Adipocyte (in vitro differentiated cells): ENCODE measurements at regions not wholly inside any gene's neighbourhood (a gene's known extent, or its start where the extent isn't known, plus 50 kb on each side); places are given as distances from the start of the nearest gene placed in this dataset.

ENCODE experiments used
- DNase-seq: peaks from one replicate; pipeline ENCODE4 v3.0.0-alpha.2; 2015; ENCODE audit warnings: low read depth
- H3K27me3 ChIP-seq: replicated peaks from 2 replicates; pipeline ENCODE4 v1.7.0; 2013; ENCODE audit warnings: mild to moderate bottlenecking, low read length, moderate library complexity; ENCODE audit not compliant: control insufficient read depth, insufficient read depth
- H3K36me3 ChIP-seq: 2 replicates; pipeline ENCODE4 v1.7.0; 2013; ENCODE audit warnings: low read length, mild to moderate bottlenecking, moderate library complexity; ENCODE audit not compliant: control insufficient read depth, insufficient read depth, severe bottlenecking
- H3K4me1 ChIP-seq: 2 replicates; pipeline ENCODE4 v1.7.0; 2013; ENCODE audit warnings: mild to moderate bottlenecking, low read length, moderate library complexity; ENCODE audit not compliant: control insufficient read depth, insufficient read depth
- H3K4me3 ChIP-seq: 2 replicates; pipeline ENCODE4 v1.7.0; 2013; ENCODE audit warnings: mild to moderate bottlenecking, low read length, moderate library complexity
- H3K9ac ChIP-seq: 2 replicates; pipeline ENCODE4 v1.7.0; 2013; ENCODE audit warnings: mild to moderate bottlenecking, low read length, moderate library complexity
- H3K9me3 ChIP-seq: 2 replicates; pipeline ENCODE4 v1.7.0; 2013; ENCODE audit warnings: mild to moderate bottlenecking, low read length, moderate library complexity; ENCODE audit not compliant: control insufficient read depth

DNA sequence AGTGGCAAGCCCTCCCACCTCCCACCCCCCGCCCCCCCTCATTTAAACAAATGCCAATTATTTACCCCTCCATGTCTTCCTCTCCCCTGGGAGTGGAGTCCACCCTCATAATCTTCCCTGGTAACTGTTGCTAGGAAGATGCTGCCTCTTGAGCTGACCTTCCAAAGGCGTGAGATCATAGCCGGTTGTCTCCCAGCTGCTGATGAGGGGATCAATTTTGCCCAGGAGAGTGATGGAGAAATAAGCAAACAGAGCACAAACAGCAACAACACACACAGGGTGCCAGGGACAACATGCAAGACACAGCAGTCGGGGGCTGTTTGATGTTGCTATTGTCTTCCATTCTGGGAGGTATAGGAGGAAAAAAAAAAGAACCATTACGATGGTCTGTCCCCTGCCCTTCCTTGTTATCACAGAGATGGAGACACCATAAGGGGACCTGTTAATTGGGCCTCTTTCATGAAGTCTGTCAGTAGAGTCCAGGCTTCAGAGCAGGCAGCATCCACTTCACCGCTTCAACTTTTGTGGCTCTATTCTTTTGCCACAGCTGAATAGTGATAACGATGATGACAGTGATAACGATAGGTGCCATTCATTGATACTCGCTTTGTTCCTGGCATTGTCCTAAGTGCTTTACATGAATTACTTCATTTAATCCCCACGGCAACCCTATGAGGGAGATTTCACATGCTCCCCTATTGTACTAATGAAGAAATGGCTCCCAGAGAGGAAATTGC, 76.9 kb upstream of the RGMA start:
- Histone ChIP-seq H3K4me1 (no peaks in the 10 kb centered on the region), H3K9me3 (no peaks in the 10 kb centered on the region), H3K4me3 (no peak overlapping the region), H3K36me3 (no peaks in the 10 kb centered on the region), H3K9ac (no peak overlapping the region), H3K27me3 (peaks cover 21% of the 10 kb centered on the region)
- DNase-seq, result no peak

GRCh38 chr15:93164409-93164808, 75.4 kb upstream of the RGMA start:
- H3K4me1 ChIP-seq, result no peaks in the 10 kb centered on the region
- no peak for DNase-seq
- H3K9ac ChIP-seq, result no peak overlapping the region
- no peaks in the 10 kb centered on the region for H3K36me3 ChIP-seq
- peaks cover 24% of the 10 kb centered on the region for H3K27me3 ChIP-seq
- no peak overlapping the region for H3K4me3 ChIP-seq
- H3K9me3 ChIP-seq, result no peaks in the 10 kb centered on the region

GRCh38 chr15:93162560-93162959, 73.5 kb upstream of the RGMA start:
- Histone ChIP-seq H3K4me3 (no peak overlapping the region), H3K9ac (no peak overlapping the region)

GRCh38 chr15:93159930-93160329, 70.9 kb upstream of the RGMA start:
- Histone ChIP-seq H3K4me1 (no peaks in the 10 kb centered on the region), H3K9me3 (peaks cover 4% of the 10 kb centered on the region), H3K4me3 (no peak overlapping the region), H3K9ac (no peak overlapping the region), H3K36me3 (no peaks in the 10 kb centered on the region), H3K27me3 (peaks cover 9% of the 10 kb centered on the region)
- DNase-seq, result no peak

More at GRCh38 chr15:93162560-93162959, 73.5 kb upstream of the RGMA start:
- no peak for DNase-seq
- Histone ChIP-seq H3K4me1 (no peaks in the 10 kb centered on the region), H3K9me3 (no peaks in the 10 kb centered on the region), H3K36me3 (no peaks in the 10 kb centered on the region), H3K27me3 (peaks cover 24% of the 10 kb centered on the region)

- Histone ChIP-seq H3K4me1 (peaks cover under 1% of the 10 kb centered on the region), H3K4me3 (no peak overlapping the region), H3K9me3 (peaks cover 5% of the 10 kb centered on the region), H3K9ac (no peak overlapping the region), H3K27me3 (peaks cover 9% of the 10 kb centered on the region), H3K36me3 (no peaks in the 10 kb centered on the region)
- DNase-seq, result no peak
Observed at GRCh38 chr15:93158097-93158900, 69.3 kb upstream of the RGMA start.

- Histone ChIP-seq H3K4me3 (no peak overlapping the region), H3K36me3 (no peaks in the 10 kb centered on the region), H3K4me1 (peaks cover 15% of the 10 kb centered on the region), H3K27me3 (peaks cover 9% of the 10 kb centered on the region), H3K9ac (no peak overlapping the region), H3K9me3 (peaks cover 5% of the 10 kb centered on the region)
- DNase-seq, result no peak
Observed at GRCh38 chr15:93154666-93155065, 65.7 kb upstream of the RGMA start.

DNA sequence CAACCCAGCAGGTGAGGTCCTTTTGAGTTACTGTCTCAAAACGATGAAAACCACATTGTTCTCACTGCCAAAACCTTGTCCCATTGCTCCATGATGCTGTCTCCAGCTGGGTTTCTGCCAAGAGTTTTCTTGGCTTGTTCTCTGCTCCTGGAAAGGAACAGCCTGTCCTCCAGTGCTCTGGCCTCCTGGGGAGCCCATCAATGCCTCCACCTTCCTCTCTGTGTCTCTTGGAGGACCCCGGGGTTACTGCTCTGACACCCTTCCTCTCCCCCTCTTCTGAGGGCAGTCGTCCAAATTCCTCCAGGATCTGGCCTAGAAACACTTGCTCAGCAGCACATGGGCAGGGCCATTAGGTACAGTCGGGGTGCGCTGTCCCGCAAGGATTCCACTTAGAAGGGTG, 63.9 kb upstream of the RGMA start:
- H3K9me3 ChIP-seq, result peaks cover 5% of the 10 kb centered on the region
- peaks cover 9% of the 10 kb centered on the region for H3K27me3 ChIP-seq
- H3K9ac ChIP-seq, result no peak overlapping the region
- peaks cover 15% of the 10 kb centered on the region for H3K4me1 ChIP-seq
- no peak overlapping the region for H3K4me3 ChIP-seq
- DNase-seq, result no peak
- no peaks in the 10 kb centered on the region for H3K36me3 ChIP-seq

DNA sequence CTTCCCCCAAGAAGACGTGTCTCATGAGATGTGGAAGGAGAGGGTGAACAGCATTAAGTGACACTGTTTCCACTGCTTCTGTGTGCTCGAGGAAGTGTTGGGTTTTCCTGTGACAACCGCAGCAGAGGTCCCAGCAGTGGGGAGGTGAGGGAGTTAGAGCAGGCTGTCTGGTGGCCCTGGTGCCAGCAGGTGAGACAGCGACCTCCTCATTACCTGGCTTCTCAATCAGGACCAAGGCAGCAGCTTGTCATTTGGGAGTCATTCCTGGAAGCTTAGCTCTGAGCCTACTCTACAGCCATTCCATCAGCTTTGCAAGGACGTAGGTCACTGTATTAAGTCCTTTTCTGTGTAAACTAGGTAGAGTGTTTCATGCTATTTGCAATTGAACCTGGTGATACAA, 63.3 kb upstream of the RGMA start:
- Histone ChIP-seq H3K9ac (no peak overlapping the region), H3K4me3 (no peak overlapping the region), H3K27me3 (peaks cover 9% of the 10 kb centered on the region), H3K4me1 (peaks cover 15% of the 10 kb centered on the region), H3K9me3 (peaks cover 5% of the 10 kb centered on the region), H3K36me3 (no peaks in the 10 kb centered on the region)
- DNase-seq, result no peak

DNA sequence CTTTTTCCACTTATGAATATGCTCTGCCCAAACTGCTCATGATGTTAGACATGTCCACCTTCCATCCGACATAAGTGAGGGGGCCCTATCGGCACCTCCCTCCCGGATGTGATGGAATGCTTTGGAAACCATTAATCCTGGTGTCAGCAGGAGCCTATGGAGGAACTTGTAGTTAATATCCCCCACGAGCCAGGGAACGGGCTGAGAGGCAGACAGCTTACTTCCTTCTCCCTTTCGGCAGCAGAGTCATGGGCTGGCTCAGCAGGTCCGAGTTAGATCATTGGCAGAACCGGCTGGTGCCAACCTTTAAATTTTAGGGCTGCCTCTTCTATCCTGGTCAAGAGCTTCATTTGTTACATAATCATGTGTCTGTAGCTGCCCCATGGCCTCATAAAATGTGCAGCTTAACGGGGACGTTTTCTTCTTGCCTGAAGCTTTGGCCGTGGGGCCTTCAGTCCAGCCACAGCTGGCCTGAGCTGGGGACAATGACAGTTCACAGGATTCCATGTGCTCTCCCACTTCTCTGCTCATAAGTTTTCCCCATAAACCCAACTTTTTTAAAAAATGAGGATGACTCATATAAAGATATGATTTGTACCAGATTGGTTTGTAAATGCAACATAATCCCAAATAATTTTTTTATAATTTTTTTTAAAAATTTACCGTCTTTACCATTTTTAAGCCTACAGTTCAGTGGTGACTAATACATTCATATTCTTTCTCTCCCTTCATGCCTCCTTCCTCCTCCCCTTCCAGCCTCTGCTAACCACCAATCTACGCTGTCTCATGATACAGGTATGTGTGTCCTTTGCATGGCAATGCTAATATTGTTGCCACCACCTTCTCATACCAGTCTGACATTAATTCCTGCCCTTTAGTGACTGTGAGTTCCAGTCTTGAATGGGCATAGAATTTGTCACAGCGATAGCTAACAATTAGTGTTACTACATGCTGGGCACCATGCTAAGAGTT, 62.2 kb upstream of the RGMA start:
- Histone ChIP-seq H3K27me3 (peaks cover 14% of the 10 kb centered on the region), H3K9me3 (peaks cover 5% of the 10 kb centered on the region), H3K9ac (no peak overlapping the region), H3K4me1 (peaks cover 15% of the 10 kb centered on the region), H3K4me3 (no peak overlapping the region), H3K36me3 (no peaks in the 10 kb centered on the region)
- DNase-seq, result no peak

DNA sequence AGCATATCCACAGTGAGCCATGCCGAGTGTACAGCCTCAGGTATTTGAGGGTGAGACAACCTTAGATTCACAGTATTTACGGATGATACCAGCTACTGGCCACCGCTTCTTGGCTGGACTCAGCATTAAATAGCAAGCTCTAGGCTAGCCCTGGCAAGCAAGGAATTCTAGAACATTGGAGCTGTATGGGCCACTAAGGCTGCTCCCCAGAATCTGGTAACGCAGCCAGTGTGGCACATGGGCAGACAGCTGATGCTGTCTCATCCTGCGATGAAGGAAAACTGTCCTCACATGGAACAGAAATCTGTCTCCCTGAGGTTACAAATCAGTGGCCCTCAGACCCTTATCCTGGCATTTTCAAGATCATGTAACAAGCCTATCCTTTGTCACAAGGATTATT, 57.6 kb upstream of the RGMA start:
- Histone ChIP-seq H3K27me3 (peaks cover 12% of the 10 kb centered on the region), H3K4me1 (peaks cover 8% of the 10 kb centered on the region), H3K4me3 (no peak overlapping the region), H3K36me3 (no peaks in the 10 kb centered on the region), H3K9me3 (no peaks in the 10 kb centered on the region), H3K9ac (no peak overlapping the region)
- no peak for DNase-seq

DNA sequence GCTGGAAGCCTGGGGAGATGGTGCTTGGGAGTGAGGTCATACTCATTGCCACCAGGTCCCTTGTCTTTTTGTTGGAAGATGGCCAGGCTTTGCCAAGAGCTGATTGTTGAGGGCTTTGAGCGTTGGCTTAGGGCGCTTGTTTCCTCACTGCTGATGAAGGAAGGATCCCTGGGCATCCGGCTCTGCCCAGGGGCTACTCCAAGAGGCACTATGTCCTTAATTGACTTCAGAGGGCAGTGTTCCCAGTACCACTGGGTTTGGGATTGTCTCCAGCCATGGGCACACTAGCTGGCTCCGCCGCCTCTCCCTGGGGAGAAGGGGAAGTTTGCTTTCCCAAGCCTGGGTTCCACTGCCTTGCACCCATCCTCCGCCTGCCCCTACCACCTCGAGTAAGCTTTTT, 57.2 kb upstream of the RGMA start:
- Histone ChIP-seq H3K27me3 (peaks cover 12% of the 10 kb centered on the region), H3K36me3 (no peaks in the 10 kb centered on the region), H3K9me3 (no peaks in the 10 kb centered on the region), H3K4me1 (peaks cover 4% of the 10 kb centered on the region), H3K4me3 (no peak overlapping the region), H3K9ac (no peak overlapping the region)
- no peak for DNase-seq
